AG04450 (cell line): ENCODE measurements at regions not wholly inside any gene's neighbourhood (a gene's known extent, or its start where the extent isn't known, plus 50 kb on each side); places are given as distances from the start of the nearest gene placed in this dataset.

Experiments
- CTCF ChIA-PET: fragments of 300-600, 350-600 bp; formaldehyde crosslinking; extraction: SDS; loops from one replicate; lab custom pipeline; 2022; ENCODE audit warnings: antibody characterized with exemption, inconsistent platforms; lab: Charles Lee
- POLR2A ChIA-PET: fragments of 350-600 bp; formaldehyde crosslinking; extraction: SDS; loops from one replicate; lab custom pipeline; 2021; ENCODE audit warnings: antibody characterized with exemption, inconsistent platforms; lab: Yijun Ruan, JAX
- DNase-seq: peaks from one replicate; pipeline ENCODE4 v3.0.0-alpha.2; 2011; ENCODE audit warnings: low read depth, low spot score
- H3K27ac ChIP-seq: one replicate; pipeline ENCODE4 v1.5.1; 2012; ENCODE audit warnings: low read depth, low read length, control low read depth
- H3K27me3 ChIP-seq: one replicate; pipeline ENCODE4 v1.6.0; 2012; ENCODE audit warnings: low read length; ENCODE audit not compliant: control insufficient read depth, insufficient read depth
- H3K4me3 ChIP-seq: 2 replicates; pipeline ENCODE4 v1.5.1; 2011; ENCODE audit warnings: mild to moderate bottlenecking, low read depth, low read length, control low read depth
- H3K9me3 ChIP-seq: 2 replicates; pipeline ENCODE4 v1.5.1; 2012; ENCODE audit warnings: low read length; ENCODE audit not compliant: control insufficient read depth, insufficient read depth
- CTCF ChIP-seq: IDR thresholded peaks from 2 replicates; pipeline ENCODE4 v1.5.1; 2011; ENCODE audit warnings: low read depth, low read length, control low read depth, inconsistent platforms

DNA sequence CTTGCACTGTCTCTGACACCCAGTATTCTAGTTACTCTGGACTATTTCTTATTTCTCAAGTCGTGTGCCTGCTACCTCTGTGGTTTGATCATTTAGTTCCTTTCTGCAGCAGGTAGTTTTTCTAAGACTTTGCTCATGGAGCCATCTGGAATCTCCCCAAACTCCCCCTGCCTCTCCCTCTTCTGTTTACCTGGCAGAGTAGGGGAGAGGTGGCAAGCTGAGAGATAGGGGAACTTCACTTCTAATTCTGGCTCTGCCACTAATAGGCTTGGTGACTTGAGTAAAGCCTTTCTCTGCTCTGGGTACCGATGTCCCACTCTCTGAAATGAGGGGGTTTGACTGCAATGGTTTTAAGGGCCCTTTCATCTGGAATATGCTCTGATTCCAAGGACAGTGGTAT lies 141.3 kb downstream of the CPEB2 start:
- no peak overlapping the region for H3K4me3 ChIP-seq
- H3K27ac ChIP-seq: no peak overlapping the region
- CTCF ChIA-PET: no interaction called here
- no peak for DNase-seq
- TF ChIP-seq CTCF: no peak
- no peaks in the 10 kb centered on the region for H3K27me3 ChIP-seq
- POLR2A ChIA-PET: no interaction called here
- no peaks in the 10 kb centered on the region for H3K9me3 ChIP-seq

- TF ChIP-seq CTCF: no peak
- POLR2A ChIA-PET: no interaction called here
- no peak for DNase-seq
- CTCF ChIA-PET: no interaction called here
- no peaks in the 10 kb centered on the region for H3K9me3 ChIP-seq
- no peak overlapping the region for H3K27ac ChIP-seq
- no peak overlapping the region for H3K4me3 ChIP-seq
- H3K27me3 ChIP-seq: no peaks in the 10 kb centered on the region
Observed at GRCh38 chr4:15144249-15144966, 142.1 kb downstream of the CPEB2 start.

DNA sequence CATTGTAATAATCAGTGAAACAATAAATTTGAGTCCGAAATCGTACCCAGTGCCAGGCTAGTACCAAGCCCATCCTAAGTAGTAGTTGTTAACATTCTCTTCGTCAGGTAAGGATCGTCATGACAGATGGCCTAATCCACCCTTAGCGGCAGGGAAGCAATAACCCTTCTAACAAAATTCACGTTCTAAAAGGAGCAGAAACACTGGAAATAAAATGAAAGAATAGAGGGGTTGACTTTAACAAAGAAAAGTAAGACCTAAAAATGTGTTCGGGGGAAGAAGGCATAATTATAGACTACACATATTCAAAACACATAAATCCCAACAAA lies 142.7 kb downstream of the CPEB2 start:
- Histone ChIP-seq H3K9me3 (no peaks in the 10 kb centered on the region), H3K27me3 (no peaks in the 10 kb centered on the region), H3K27ac (no peak overlapping the region), H3K4me3 (no peak overlapping the region)
- DNase-seq: no peak
- CTCF ChIA-PET: no interaction called here
- POLR2A ChIA-PET: no interaction called here
- no peak for TF ChIP-seq CTCF

DNA sequence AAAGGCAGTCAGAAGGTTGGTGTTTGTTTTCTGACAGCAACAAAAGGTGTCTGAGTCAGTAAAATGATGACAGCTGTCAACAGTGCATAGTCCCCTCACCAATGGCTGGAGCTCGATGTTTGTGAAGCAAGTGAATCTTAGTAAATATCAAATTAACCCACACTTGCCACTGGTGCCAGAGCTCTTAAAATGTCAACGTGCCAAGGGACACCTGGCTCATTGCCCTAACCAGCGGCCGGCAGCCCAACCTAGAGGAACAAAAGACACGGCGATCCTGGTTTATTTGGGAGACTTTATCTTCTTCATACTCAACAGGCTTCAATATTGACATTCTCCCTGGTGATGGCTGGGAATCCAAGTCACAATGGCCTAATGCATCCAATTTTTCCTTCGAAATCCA lies 143.4 kb downstream of the CPEB2 start:
- POLR2A ChIA-PET: no interaction called here
- CTCF ChIA-PET: no interaction called here
- TF ChIP-seq CTCF: no peak
- Histone ChIP-seq H3K27ac (no peak overlapping the region), H3K9me3 (no peaks in the 10 kb centered on the region), H3K27me3 (no peaks in the 10 kb centered on the region), H3K4me3 (no peak overlapping the region)
- DNase-seq: no peak

- H3K9me3 ChIP-seq: no peaks in the 10 kb centered on the region
- TF ChIP-seq CTCF: no peak
- no peak overlapping the region for H3K27ac ChIP-seq
- ChIA-PET POLR2A (no interaction called here), CTCF (interaction anchor here (0.6 to 0.7 kb wide), 2 partner anchors 12 to 127 kb away, joined by 3 to 4 read pairs; no protein-coding TSS in a partner anchor)
- DNase-seq: no peak
- no peaks in the 10 kb centered on the region for H3K27me3 ChIP-seq
- H3K4me3 ChIP-seq: no peak overlapping the region
Observed at GRCh38 chr4:15147714-15148113, 145.4 kb downstream of the CPEB2 start.
